ENCODE measurements at regions not wholly inside any gene's neighbourhood (a gene's known extent, or its start where the extent isn't known, plus 50 kb on each side); places are given as distances from the start of the nearest gene placed in this dataset.

DNA sequence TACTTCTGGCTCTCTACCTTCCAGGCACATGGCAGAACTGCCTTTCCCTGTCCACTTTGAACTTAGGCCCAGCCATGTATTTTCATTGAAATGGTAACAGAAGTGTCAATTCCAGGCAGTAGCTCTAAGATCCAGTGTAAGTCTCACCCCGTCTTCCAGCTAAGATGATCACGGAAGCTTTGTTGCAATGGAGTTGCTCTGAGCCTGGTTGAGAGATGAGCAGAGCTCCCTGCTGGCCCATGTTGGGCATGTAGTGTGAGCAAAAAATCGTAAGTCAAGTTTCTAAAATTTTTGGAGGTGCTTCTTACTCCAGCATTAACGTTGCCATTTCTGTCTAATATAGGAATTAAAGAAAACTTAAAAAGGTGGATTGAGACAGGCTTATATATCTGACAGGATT lies 274.4 kb downstream of the IPMK start:
- H3K36me3 ChIP-seq: no peaks in the 10 kb centered on the region
- intact Hi-C loops (cut with DNase I): no loop called here
- TF ChIP-seq, protein P1, sequence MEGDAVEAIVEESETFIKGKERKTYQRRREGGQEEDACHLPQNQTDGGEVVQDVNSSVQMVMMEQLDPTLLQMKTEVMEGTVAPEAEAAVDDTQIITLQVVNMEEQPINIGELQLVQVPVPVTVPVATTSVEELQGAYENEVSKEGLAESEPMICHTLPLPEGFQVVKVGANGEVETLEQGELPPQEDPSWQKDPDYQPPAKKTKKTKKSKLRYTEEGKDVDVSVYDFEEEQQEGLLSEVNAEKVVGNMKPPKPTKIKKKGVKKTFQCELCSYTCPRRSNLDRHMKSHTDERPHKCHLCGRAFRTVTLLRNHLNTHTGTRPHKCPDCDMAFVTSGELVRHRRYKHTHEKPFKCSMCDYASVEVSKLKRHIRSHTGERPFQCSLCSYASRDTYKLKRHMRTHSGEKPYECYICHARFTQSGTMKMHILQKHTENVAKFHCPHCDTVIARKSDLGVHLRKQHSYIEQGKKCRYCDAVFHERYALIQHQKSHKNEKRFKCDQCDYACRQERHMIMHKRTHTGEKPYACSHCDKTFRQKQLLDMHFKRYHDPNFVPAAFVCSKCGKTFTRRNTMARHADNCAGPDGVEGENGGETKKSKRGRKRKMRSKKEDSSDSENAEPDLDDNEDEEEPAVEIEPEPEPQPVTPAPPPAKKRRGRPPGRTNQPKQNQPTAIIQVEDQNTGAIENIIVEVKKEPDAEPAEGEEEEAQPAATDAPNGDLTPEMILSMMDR (IDR thresholded peaks at IDR 0.05): no peak
- H3K4me3 ChIP-seq: no peak overlapping the region
- DNase-seq (ENCODE audit: low spot score in 2 of 2): no peak
- no peaks in the 10 kb centered on the region for H3K9me3 ChIP-seq
- no peaks in the 10 kb centered on the region for H3K27me3 ChIP-seq
- no peak overlapping the region for H3K27ac ChIP-seq
- H3K4me1 ChIP-seq: no peaks in the 10 kb centered on the region

DNA sequence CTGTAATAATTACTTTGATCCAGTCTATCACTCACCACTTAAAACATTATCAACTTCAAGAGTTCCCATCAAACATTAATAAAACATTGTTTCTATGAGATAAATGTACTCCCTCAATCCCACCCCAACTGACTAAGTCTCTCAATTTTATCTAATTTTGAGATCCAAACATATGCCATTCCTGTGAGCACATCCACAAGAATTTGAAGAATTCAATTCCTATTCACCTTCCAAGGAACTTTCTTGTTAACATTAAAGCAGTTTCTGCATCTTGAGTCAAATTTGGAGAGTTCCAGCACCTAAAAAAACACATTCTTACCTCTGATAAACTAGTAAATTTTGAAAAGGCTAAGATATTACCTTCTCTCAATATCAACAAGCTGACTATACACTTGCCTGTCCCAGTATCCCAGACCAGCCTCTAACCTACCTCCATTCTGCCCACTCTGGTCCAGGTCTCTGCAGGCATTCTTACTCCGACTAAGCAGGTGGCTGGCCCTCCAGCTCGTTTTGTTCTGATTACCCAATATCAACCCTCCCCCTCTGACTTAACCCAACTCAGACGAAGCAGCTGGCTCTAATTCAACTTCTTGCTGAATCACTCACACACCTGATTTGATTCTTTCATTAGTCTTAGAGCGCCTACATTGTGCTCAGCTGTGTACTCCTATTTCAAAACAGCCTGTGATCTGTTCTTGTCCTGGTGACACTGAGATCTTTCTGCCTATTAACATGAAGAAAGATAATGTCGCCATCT lies 275.2 kb downstream of the IPMK start:
- H3K27ac ChIP-seq: no peak overlapping the region
- no peaks in the 10 kb centered on the region for H3K9me3 ChIP-seq
- H3K36me3 ChIP-seq: no peaks in the 10 kb centered on the region
- H3K4me1 ChIP-seq: no peaks in the 10 kb centered on the region
- H3K4me3 ChIP-seq: no peak overlapping the region
- no peak for DNase-seq (ENCODE audit: low spot score in 2 of 2)
- H3K27me3 ChIP-seq: no peaks in the 10 kb centered on the region
- TF ChIP-seq, protein P1 (IDR thresholded peaks at IDR 0.05): no peak
- intact Hi-C loops (cut with DNase I): no loop called here

GRCh38 chr10:57988964-57989363 lies 278.7 kb downstream of the IPMK start:
- Histone ChIP-seq H3K36me3 (no peaks in the 10 kb centered on the region), H3K27me3 (no peaks in the 10 kb centered on the region), H3K4me3 (no peak overlapping the region), H3K27ac (no peak overlapping the region), H3K4me1 (no peaks in the 10 kb centered on the region), H3K9me3 (no peaks in the 10 kb centered on the region)
- no peak for DNase-seq (ENCODE audit: low spot score in 2 of 2)
- TF ChIP-seq, protein P1 (IDR thresholded peaks at IDR 0.05): no peak
- intact Hi-C loops (cut with DNase I): no loop called here

- H3K27ac ChIP-seq: no peak overlapping the region
- no peaks in the 10 kb centered on the region for H3K27me3 ChIP-seq
- H3K9me3 ChIP-seq: no peaks in the 10 kb centered on the region
- H3K4me1 ChIP-seq: no peaks in the 10 kb centered on the region
- H3K36me3 ChIP-seq: no peaks in the 10 kb centered on the region
- intact Hi-C loops (cut with DNase I): no loop called here
- no peak overlapping the region for H3K4me3 ChIP-seq
- no peak for DNase-seq (ENCODE audit: low spot score in 2 of 2)
- TF ChIP-seq, protein P1 (IDR thresholded peaks at IDR 0.05): no peak
These were observed 280.5 kb downstream of the IPMK start for GRCh38 chr10:57987055-57987721.

GRCh38 chr10:57986422-57986821 lies 281.3 kb downstream of the IPMK start:
- TF ChIP-seq, protein P1 (IDR thresholded peaks at IDR 0.05): no peak
- Histone ChIP-seq H3K4me3 (no peak overlapping the region), H3K27me3 (no peaks in the 10 kb centered on the region), H3K9me3 (no peaks in the 10 kb centered on the region), H3K36me3 (no peaks in the 10 kb centered on the region), H3K27ac (no peak overlapping the region), H3K4me1 (no peaks in the 10 kb centered on the region)
- no peak for DNase-seq (ENCODE audit: low spot score in 2 of 2)
- intact Hi-C loops (cut with DNase I): no loop called here
